Osteoblast (primary cell): ENCODE measurements at regions not wholly inside any gene's neighbourhood (a gene's known extent, or its start where the extent isn't known, plus 50 kb on each side); places are given as distances from the start of the nearest gene placed in this dataset.

Source experiments
- DNase-seq: peaks from one replicate; pipeline ENCODE4 v3.0.0; 2011; ENCODE audit warnings: low spot score, mixed read lengths; ENCODE audit not compliant: insufficient read length; ENCODE audit errors: missing footprints
- H2AFZ ChIP-seq: 2 replicates; pipeline ENCODE4 v1.6.0; 2011; ENCODE audit warnings: mild to moderate bottlenecking, low read length
- H3K27ac ChIP-seq: 2 replicates; pipeline ENCODE4 v1.5.1; 2011; ENCODE audit warnings: mild to moderate bottlenecking, low read depth, low read length, moderate library complexity
- H3K27me3 ChIP-seq: 2 replicates; pipeline ENCODE4 v1.6.0; 2012; ENCODE audit warnings: mild to moderate bottlenecking, control low read depth, inconsistent platforms, low read length, moderate library complexity; ENCODE audit not compliant: insufficient read depth
- H3K36me3 ChIP-seq: 2 replicates; pipeline ENCODE4 v1.5.1; 2011; ENCODE audit warnings: mild to moderate bottlenecking, low read length, control low read depth, moderate library complexity; ENCODE audit not compliant: insufficient read depth
- H3K4me1 ChIP-seq: 2 replicates; pipeline ENCODE4 v1.5.1; 2011; ENCODE audit warnings: mild to moderate bottlenecking, low read length, control low read depth, moderate library complexity; ENCODE audit not compliant: insufficient read depth
- H3K4me2 ChIP-seq: 2 replicates; pipeline ENCODE4 v1.6.0; 2011; ENCODE audit warnings: mild to moderate bottlenecking, low read length; ENCODE audit not compliant: insufficient read depth
- H3K4me3 ChIP-seq: fragments of 200-600 bp; sonication (generic); 3 replicates; pipeline ENCODE4 v1.5.1; 2012; ENCODE audit warnings: mild to moderate bottlenecking, low read length, inconsistent platforms; ENCODE audit not compliant: insufficient read depth
- H3K79me2 ChIP-seq: 2 replicates; pipeline ENCODE4 v1.6.0; 2012; ENCODE audit warnings: mild to moderate bottlenecking, low read length, control low read depth, inconsistent platforms; ENCODE audit not compliant: insufficient read depth
- H3K9me3 ChIP-seq: 2 replicates; pipeline ENCODE4 v1.5.1; 2011; ENCODE audit warnings: low read depth, low read length, control low read depth
- H4K20me1 ChIP-seq: 2 replicates; pipeline ENCODE4 v1.6.0; 2012; ENCODE audit warnings: mild to moderate bottlenecking, low read length, control low read depth; ENCODE audit not compliant: insufficient read depth
- CTCF ChIP-seq: IDR thresholded peaks from 2 replicates; pipeline ENCODE4 v1.5.1; 2011; ENCODE audit warnings: mild to moderate bottlenecking, low read depth, low read length, moderate library complexity; ENCODE audit errors: extremely low read depth

- TF ChIP-seq CTCF, result no peak
- Histone ChIP-seq H4K20me1 (no peaks in the 10 kb centered on the region), H3K4me2 (no peak overlapping the region), H3K4me3 (no peak overlapping the region), H2AFZ (no peak overlapping the region), H3K4me1 (no peaks in the 10 kb centered on the region), H3K27me3 (no peaks in the 10 kb centered on the region), H3K27ac (no peak overlapping the region), H3K9me3 (no peaks in the 10 kb centered on the region), H3K36me3 (no peaks in the 10 kb centered on the region), H3K79me2 (no peaks in the 10 kb centered on the region)
- no peak for DNase-seq
Observed at GRCh38 chr3:110727056-110727455, 344.6 kb upstream of the NECTIN3 start.

GRCh38 chr3:110731148-110731547 is 340.5 kb upstream of the NECTIN3 start:
- H3K4me3 ChIP-seq, result no peak overlapping the region
- H3K4me1 ChIP-seq, result no peaks in the 10 kb centered on the region
- H2AFZ ChIP-seq, result no peak overlapping the region
- H3K4me2 ChIP-seq, result no peak overlapping the region
- H3K9me3 ChIP-seq, result no peaks in the 10 kb centered on the region
- H3K36me3 ChIP-seq, result no peaks in the 10 kb centered on the region
- DNase-seq, result no peak
- H3K79me2 ChIP-seq, result no peaks in the 10 kb centered on the region
- no peaks in the 10 kb centered on the region for H3K27me3 ChIP-seq
- TF ChIP-seq CTCF, result no peak
- no peaks in the 10 kb centered on the region for H4K20me1 ChIP-seq
- no peak overlapping the region for H3K27ac ChIP-seq

- DNase-seq, result no peak
- no peak overlapping the region for H3K27ac ChIP-seq
- no peak overlapping the region for H3K4me3 ChIP-seq
- H3K36me3 ChIP-seq, result no peaks in the 10 kb centered on the region
- no peak overlapping the region for H3K4me2 ChIP-seq
- H3K27me3 ChIP-seq, result no peaks in the 10 kb centered on the region
- no peaks in the 10 kb centered on the region for H3K4me1 ChIP-seq
- no peaks in the 10 kb centered on the region for H3K79me2 ChIP-seq
- H4K20me1 ChIP-seq, result no peaks in the 10 kb centered on the region
- no peaks in the 10 kb centered on the region for H3K9me3 ChIP-seq
- no peak overlapping the region for H2AFZ ChIP-seq
- TF ChIP-seq CTCF, result no peak
Observed at GRCh38 chr3:110732420-110732819, 339.2 kb upstream of the NECTIN3 start.

- H3K79me2 ChIP-seq, result no peaks in the 10 kb centered on the region
- no peaks in the 10 kb centered on the region for H3K36me3 ChIP-seq
- H2AFZ ChIP-seq, result no peak overlapping the region
- no peak overlapping the region for H3K4me2 ChIP-seq
- no peaks in the 10 kb centered on the region for H3K9me3 ChIP-seq
- H3K27ac ChIP-seq, result no peak overlapping the region
- no peaks in the 10 kb centered on the region for H3K27me3 ChIP-seq
- no peak for DNase-seq
- no peaks in the 10 kb centered on the region for H3K4me1 ChIP-seq
- no peak overlapping the region for H3K4me3 ChIP-seq
- no peak for TF ChIP-seq CTCF
- no peaks in the 10 kb centered on the region for H4K20me1 ChIP-seq
Observed at GRCh38 chr3:110733045-110733444, 338.6 kb upstream of the NECTIN3 start.
